ENCODE measurements at regions not wholly inside any gene's neighbourhood (a gene's known extent, or its start where the extent isn't known, plus 50 kb on each side); places are given as distances from the start of the nearest gene placed in this dataset.

GRCh38 chr11:111137846-111138245, 107.7 kb upstream of the POU2AF2 start:
- FAIRE-seq: no peak

GRCh38 chr11:111135778-111136570, 109.6 kb upstream of the POU2AF2 start:
- no peak for FAIRE-seq

DNA sequence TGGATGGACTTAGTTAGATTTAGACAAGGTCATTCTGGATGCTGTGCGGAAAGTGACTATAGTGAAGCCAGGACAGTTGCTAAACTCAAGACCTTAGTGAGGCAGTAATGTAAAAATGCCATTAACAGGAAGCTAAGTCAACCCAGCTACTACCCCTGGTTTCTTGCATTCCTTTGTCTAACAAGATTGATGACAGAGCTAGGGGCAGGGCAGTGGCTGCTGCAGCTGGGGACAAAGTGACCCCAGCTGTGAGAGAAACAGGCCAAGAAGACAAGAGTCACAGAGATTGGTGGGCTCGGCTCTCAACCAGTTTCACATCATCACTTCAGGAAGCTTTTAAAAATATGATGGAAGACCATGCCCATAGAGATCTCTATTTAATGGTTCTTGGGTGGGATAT, 110.4 kb upstream of the POU2AF2 start:
- no peak for FAIRE-seq

DNA sequence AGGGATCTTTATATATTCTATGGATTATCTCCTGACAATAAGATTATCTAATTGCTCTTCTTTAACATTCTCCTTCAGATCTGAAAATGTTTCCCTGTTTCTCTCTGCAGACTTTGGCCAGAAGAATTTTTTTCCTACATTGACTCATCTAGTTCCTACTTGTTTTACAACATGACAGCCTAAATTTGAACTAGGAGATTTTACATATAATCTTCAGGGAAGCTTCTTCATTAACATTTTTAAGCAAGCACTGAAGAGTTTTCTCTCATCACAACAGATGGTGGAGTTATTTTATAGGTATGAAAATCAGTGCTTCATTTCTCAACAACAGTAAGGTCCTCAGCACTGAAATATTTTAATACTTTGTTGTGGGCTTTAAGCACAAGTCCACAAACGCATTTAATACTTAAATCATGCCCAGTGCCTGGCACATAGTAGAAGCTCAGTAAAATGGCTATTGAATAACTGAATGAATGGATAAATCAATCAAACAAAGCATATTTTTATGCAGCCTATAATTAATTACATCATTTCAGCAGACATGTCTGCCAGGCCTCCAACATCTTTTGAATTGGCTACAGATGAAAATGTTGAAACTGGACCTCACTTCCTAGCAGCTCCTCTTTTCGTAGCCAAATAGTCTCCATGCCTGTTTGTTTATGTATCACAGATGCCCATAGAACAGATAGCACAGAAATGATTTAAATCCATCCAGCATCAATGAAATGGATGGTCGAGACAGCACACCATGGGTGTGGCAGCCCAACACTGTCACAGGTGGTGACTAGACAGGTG, 117.3 kb upstream of the POU2AF2 start:
- no peak for FAIRE-seq

GRCh38 chr11:111124724-111125123, 120.8 kb upstream of the POU2AF2 start:
- FAIRE-seq: no peak

DNA sequence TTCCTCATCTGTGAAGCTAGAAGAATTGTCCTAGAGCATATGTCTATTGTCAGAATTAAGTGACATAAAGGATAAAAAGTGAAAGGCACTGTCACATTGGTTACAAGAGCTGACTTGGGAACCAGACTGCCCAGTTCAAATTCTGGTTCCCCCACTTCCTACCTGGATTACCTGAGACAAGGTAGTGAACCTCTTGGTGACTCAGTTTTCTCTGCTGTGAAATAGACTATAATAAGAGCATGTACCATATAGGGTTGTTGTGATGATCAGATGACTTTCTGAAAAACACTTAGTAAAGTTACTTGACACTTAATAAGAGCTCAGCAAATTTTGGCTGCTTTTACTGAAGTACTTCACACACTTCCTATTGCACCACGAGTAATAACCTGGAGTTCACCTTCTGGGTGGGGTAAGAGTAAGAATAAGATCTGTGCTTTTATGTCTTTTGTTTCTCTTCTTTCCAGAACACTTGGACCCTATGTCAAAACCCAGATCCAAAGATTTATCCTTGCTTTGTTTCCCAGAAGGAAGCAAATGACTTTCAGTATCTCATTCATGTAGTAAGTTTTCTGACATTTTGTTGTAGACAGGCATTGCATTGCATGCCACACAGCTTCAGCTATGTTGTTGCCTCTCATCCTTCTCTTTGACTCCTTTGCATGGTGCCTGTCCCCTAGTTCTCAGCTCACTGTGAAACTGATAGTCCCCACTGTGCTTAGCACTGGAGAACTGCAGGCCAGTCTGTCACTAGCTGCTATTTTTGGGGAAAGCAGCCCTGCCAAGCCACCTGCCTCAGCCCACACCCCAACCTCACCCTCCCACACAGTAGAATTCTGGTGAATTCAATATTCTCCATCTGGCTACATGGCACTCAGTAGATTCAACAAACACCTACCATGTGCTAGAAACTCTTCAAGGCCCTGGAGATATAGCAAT, 121.8 kb upstream of the POU2AF2 start:
- no peak for FAIRE-seq

- no peak for FAIRE-seq
These were observed 124.7 kb upstream of the POU2AF2 start for GRCh38 chr11:111120696-111121302.

DNA sequence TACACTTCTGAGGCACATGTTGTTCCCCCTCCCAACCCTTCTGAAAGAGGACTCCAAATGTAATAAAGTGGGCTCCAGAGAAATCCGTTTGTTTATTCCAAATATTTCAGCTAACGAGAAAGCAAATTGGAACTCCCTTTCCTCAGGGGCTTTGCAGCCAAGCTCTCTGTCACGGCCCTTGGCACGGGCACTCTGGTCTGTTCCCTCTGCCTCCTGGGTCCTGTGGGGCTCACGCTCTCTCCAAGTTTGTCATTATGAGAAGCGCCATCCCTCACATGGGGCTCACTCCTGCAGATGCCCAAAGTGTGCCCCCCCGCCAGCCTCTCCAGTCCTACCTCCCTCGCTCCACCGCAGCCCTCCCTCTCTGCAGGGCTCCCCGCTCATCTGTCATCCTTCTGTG, 125.4 kb upstream of the POU2AF2 start:
- no peak for FAIRE-seq

DNA sequence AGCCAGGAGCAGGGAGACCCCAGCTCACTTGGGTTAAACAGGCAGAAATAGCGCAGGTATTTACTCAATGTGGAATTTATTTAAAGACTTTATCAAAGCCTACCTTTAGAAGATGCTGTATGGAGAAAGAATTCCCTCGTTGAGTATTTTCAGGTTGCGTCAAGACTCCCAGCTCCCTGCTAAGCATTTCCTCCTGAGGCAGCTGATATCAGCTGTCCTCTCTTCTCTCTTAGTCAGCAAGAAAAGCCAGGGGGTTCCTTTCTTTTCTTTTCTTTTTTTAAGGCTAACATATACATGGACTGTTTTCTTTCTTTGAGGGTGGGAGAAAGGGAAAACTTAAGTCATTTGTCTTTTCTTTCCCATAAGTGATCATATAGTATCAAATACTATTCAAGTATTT, 125.8 kb upstream of the POU2AF2 start:
- FAIRE-seq: no peak

DNA sequence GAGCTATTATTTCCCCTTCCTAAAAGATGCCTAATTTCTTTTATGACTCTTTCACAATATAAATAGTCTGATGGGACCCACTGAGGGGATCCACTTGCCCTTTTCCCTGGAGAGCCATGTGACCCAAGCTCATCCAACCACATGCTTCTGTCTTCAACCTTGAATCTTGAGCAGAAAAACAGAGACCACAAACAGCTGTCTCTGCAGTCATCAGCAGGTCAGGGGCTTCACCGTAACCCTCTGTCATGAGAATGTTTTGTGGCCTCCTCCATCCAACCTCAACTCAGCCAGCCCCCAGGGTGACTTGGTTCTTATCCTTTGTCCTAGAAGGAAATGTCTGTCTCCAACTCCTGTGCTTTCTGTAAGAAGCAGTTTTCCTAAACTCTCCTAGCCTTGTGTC, 129.6 kb upstream of the POU2AF2 start:
- FAIRE-seq: no peak

DNA sequence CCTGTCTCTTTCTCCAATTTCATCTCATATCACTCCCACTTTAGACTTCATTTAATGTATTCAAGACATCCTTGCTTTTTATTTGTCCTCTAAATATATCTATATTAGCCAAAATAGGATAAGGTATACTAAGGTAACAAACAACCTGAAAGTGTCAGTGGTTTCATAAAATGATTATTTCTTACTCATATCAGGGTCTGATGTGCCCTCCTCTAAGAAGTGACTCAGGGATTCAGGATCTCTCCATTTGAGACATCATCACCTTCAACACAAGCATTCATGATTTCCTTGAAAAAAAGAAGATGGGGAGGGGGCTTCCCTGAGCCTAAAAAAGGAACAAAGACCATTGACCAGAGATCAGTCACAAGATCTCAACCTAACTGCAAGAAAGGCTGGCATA, 131.4 kb upstream of the POU2AF2 start:
- no peak for FAIRE-seq

DNA sequence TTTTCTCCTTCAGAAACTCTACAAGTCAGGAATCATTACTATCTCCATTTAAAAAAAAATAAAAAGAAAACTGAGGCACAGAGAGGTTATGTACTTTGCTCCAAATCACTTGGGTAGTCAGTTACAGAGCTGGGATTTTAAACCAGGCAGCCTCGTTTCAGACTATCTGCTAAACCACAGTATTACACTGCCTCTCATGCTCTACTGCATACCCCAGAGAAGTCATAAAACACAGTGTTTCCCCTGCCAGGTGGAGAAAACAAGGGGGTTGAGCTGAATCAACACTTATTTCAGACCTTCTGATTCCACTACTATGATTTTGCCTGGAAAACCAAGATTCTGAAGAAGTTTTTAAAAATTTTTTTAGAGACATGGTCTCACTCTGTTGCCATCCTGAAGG, 132.9 kb upstream of the POU2AF2 start:
- no peak for FAIRE-seq

DNA sequence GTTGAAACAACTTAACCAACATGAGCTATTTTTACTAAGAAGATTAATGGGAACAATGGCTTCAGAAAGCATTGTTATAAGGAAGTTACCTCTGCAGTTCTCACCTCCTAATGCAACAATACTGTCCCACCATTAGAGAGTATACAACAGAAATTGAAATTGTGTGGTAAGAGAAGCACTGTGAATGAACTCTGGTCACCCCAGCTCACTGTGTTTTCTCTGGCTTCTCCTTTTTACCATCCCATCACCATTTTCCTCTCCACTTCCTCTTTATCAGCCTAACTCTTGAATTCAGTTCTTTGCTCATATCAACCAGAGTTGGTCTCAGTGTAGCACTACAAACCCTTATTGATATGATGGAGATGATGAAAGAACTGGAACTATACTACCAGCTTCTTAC, 138.0 kb upstream of the POU2AF2 start:
- FAIRE-seq: no peak

GRCh38 chr11:111106641-111107040, 138.9 kb upstream of the POU2AF2 start:
- FAIRE-seq: no peak

- no peak for FAIRE-seq
These were observed 140.0 kb upstream of the POU2AF2 start for GRCh38 chr11:111105566-111105965.

- FAIRE-seq: no peak
These were observed 141.3 kb upstream of the POU2AF2 start for GRCh38 chr11:111104185-111104584.

GRCh38 chr11:111101881-111102280, 143.6 kb upstream of the POU2AF2 start:
- no peak for FAIRE-seq

GRCh38 chr11:111099028-111099713, 146.4 kb upstream of the POU2AF2 start:
- FAIRE-seq: no peak

DNA sequence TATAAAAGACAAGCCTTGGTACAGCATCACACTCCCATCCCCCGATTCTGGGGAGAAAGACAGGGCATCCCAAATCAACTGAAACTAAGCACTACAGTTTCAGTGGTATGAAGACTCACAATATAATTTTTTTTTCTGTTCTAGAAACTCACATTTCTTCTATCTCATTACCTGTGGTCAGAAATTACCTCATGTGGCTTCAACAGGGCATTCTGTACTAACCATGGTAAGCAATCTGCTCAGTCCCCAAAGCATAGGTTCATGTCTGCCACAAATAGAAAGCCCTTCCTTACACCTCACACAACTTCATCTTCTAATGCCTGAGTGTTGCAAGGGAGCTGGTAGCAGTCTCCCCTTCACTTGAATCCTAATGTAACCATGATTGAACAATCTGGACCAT, 147.4 kb upstream of the POU2AF2 start:
- no peak for FAIRE-seq

GRCh38 chr11:111097191-111097590, 148.3 kb upstream of the POU2AF2 start:
- no peak for FAIRE-seq

DNA sequence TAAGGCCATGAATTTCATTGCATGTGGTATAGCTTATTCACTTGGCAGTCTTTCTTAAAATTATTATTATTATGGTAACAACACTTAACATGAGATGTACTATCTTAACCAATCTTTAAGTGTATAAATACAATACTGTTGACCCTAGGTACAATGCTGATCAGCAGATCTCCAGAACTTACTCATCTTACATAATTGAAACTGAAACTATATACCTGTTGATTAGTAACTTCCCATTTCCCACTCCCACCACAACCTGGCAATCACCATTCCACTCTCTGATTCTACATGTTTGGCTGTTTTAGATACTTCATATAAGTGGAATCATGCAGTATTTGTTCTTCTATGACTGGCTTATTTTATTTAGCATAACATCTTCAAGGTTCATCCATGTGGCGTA, 150.2 kb upstream of the POU2AF2 start:
- FAIRE-seq: no peak

DNA sequence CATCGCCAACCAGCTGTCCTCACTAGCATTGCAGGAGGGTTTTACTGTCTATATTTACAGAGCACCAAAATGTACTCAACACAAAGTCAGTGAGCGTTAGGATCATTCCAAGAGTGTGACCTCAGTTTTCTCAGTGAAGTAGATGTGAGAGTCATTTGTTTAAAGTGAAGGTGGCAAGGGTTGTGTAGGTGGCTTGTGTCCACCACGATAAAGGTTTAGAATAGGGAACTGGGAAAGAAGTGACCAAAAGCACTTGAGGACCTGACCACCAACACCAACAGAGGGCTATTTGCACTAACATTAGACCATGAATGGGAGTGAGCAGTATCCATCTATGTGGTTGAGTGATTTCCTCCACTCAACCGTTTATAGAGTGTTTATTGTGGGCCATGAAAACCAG, 152.5 kb upstream of the POU2AF2 start:
- no peak for FAIRE-seq

Measured in endometrium (tissue), 2 donors.